ENCODE measurements at regions not wholly inside any gene's neighbourhood (a gene's known extent, or its start where the extent isn't known, plus 50 kb on each side); places are given as distances from the start of the nearest gene placed in this dataset.
"Not testable (repeated sequence)": the region's sequence is repeated elsewhere in the genome, so short reads cannot be mapped to it uniquely, and the experiment has no call there.

DNA sequence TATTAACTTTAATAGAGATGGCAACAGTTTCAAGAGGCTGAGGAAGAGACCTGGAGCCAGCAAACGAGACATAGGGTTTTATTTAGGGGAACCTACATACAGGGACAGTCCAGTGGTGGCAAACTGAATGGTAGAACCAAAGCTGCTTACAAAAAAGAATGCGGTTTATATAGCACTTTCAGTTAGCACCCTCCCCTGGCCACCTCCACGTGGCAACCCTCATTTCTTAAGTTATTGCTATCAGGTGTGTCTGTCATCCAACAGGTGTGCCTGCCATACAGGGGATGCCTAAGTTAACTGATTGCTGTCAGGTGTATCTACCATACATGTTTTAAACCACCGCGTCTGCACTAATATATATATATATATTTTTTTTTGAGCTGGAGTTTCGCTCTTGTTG lies 129.2 kb upstream of the DUSP10 start:
- no peak for DNase-seq

DNA sequence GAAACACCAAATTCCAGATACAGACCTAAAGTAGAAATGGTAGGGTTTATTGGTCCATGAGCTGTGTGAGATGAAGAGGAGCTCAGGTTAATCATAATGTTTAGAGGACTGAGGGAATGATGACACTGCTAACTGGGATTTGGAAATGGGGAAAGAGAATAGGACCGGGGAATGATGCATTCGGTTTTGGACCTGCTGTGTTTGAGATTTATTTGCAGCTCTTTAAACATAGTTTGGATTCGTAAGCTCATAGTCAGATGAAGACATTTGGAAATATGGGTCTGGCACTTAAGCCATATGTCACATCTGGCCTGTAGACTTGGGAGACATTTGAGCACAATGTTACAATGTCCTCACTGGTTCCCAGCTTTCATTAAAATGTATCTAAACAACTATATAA lies 127.9 kb upstream of the DUSP10 start:
- DNase-seq = no peak

DNA sequence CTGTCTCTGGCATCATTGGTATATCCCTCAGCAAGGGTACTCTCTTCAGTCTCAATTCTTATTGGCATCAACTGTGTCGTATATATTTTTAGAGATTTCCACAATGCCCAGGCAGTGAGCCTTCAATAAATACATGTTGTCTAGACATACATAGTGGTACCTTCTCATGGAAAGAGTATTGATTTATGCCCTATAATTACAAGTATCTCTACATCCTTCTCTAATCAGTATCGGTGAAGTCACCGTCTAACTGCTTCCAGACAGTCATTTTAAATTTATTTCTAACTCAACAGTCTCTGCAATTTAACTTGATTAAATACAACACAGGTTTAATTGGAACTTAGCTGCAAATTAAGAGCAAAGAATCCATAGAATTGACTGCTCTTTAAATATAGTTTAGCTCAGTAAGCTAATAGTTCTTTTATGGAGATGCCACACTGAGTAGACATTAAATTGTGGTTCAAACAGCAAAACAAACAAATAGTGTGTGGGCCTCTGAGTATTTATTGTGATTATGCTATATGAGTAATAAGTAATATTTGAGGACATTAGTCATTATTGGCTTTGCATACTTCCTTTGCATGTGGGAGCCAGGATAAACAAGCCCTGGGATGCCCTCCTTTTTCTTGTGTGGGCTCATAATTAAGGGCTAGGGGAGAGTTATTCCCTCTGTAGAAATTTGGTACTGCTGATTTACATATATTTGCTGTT lies 126.9 kb upstream of the DUSP10 start:
- no peak for DNase-seq

DNA sequence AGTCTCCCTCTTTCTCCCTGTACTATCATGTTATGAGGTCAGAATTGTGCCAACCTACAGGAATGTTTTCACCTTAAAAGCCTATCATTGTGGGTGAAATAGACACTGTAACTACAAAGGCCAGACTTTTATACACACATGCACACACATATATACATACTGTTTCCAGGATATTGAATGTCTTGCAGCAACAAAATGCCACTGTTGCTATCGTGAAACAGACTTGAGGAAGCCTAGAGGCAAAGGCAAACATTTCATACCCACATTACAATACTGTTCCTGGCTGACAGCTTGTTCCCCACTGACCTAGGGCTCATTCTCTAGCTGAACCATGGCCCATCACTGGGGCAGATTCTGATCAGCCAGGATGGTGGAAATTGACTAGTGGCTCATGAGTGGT lies 125.1 kb upstream of the DUSP10 start:
- DNase-seq = no peak

DNA sequence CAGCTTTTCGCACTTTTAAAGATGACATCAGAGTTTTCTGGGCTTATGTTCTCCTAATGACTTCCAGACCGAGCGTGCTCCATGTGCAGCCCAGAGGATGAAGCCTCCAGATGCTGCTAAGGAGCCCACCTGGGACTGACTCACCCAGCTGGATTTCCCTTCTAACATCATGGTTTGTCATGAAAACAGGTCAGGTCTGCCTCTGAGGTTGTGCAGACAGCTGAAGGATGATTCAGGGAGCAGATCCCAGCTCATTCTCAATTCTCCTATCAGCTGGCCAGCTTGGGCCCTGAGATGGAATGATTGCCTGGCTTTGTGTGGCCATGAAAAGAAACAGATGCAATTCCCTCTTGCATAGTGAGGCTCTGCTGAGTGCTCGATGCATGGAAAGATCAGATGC lies 123.9 kb upstream of the DUSP10 start:
- DNase-seq = no peak

DNA sequence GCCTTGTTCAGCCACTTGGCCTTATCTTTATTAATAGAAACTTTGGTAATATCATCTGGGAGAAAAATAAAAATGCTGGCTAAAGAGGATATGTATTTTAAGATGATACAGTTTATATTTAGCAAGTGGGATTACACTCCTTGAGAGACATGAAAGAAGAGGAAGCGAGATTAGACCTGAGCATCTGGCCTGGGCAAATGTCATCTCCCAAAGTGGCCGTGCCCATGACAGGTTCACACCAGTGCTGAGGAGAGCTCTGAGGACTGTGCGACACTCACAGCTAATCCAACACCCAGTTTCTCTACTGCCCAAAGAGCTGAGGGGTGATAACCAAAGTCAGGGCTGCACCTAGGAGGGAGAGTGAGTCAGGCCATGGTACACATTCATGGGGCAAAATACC lies 121.7 kb upstream of the DUSP10 start:
- DNase-seq = no peak

DNA sequence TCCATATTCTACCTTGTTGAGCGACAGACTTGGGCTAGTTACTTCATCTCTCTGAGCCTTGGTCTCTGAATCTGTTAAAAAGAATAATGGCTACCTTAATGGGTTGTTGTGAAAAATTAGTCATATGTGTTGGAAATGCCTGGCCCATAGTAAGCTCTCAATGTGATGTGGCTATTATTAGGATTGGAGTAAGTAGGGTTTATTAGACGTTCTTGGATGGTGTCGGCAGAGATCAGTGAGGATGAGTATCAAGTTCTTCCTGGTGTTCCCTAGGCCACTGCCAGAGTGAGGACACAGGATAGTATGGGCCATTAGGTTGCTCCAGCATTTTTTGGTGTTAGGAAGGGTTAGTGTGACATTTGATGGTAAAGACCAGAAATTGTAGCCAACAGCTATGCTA lies 121.1 kb upstream of the DUSP10 start:
- no peak for DNase-seq

DNA sequence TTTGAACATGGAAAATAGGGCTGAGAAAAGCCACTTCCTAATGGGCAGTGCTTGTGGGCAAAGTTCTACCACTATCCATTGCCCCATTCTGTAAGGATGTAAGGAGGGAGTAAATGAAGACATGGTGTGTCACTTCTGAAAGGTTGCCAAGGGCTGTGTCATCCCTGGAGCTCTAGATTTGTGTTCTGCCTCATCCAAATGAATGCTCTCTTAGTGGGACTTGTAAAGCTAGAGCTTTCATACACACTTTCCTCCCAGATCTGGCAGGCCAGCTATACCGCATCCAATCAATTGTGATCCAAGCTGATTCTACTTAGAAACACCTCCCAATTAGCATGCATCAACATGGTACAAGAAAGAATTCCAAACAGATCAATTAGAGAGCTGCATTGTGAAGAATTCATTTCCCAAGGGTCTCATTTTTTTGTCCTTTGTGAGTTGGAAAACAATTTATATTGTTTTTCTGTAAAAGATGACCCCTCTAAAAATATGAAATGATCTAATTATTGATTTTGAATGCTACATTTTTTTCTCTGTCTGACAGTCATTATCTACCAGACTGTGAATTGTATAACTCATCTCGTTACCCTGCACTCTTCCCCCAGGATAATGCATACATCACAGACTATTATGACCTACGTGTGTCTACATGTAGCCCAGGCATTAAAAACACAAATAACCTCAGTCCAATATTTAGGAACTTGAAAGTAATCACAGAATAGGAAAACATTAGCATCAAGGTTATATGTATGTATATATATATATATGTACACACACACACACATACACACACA lies 117.1 kb upstream of the DUSP10 start:
- no peak for DNase-seq

DNA sequence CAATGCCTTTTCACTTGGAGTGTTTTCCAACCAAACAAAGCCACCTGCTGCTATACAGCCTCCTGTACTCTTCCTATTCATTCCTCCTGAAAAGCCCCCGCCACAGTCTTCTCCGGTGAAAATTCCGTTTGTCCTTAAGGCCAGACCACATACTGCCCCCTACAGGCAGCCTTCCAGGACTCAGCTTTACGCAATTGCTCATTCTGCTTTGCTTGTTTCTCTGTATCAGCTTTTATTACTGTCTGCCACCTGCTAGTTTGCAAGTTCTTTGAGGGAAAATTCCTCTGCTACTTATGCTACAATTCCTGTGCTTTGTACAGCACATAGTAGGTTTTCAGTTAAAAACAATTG lies 115.2 kb upstream of the DUSP10 start:
- DNase-seq = not testable (repeated sequence)

DNA sequence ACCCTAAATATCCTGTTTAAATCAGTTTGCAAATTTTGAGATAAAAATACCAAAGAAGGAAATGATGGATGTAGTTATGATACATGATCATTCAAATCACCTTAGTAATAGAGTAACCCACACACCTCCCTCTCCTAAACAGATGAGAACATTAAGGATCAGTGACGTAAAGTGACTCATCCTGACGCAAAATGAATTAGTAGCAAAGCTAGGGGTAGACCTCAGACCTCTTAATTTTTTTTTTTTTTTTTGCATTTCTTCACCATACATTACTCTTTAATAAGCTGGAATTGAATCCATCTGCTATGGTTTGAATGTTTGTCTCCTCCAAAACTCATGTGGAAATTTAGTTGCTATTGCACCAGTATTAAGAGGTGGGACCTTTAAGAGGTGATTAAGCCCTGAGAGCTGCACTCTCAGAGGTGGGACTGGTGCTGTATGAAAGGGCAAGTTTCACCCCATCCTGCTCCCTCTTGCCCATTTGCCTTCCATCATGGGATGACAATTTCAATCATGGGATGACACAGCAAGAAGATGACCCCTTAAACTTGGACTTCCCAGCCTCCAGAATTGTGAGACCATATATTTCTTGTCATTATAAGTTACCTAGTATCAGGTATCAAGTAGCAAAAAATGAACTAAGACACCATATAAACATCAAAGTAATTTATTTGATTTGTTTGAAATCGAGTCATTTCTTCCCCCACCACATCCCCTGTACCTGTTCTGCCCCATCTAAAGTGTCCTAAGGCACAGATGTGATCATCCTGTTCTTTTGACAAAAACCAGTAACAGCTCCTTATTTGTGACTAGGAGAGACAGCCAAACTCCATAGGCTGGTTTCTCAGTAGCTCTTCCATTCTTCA lies 114.6 kb upstream of the DUSP10 start:
- DNase-seq = no peak

DNA sequence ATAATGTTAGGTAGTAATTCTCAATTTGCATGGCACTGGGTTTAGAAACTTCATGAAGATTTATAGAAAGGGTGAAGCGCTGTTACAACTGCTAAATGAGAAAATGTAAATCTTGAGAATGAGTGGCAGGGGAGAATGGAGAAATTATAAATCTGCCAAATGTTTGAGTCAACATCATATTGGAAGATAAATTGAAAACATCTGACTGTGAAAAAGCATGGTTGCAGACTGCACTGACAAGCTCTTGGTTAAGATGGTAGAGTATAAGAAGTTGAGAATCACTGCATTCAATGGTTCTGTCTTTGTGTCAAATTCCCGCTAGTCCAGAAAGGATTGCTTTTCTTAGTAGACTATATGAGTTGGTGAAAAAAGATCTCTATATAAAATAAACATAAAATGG lies 113.3 kb upstream of the DUSP10 start:
- DNase-seq = no peak

DNA sequence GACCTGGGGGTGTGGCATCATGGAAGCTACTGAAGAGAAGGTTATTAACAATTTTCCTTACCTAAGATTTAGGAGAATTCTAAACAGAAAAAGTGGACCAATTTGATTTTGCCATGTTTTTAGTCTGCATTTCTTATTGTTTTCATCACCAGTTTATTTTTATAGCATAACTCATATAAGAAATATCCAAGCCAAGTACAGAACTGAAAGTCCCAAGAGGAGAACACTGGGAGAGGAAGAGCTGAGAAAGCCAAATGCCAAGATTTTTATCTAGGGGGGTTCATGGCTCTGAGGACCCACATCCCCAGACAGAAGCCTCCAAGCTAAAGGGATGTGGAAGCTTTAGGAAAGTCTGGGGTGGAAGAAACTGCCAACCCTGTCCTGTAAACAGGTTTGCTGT lies 109.4 kb upstream of the DUSP10 start:
- DNase-seq = no peak

DNA sequence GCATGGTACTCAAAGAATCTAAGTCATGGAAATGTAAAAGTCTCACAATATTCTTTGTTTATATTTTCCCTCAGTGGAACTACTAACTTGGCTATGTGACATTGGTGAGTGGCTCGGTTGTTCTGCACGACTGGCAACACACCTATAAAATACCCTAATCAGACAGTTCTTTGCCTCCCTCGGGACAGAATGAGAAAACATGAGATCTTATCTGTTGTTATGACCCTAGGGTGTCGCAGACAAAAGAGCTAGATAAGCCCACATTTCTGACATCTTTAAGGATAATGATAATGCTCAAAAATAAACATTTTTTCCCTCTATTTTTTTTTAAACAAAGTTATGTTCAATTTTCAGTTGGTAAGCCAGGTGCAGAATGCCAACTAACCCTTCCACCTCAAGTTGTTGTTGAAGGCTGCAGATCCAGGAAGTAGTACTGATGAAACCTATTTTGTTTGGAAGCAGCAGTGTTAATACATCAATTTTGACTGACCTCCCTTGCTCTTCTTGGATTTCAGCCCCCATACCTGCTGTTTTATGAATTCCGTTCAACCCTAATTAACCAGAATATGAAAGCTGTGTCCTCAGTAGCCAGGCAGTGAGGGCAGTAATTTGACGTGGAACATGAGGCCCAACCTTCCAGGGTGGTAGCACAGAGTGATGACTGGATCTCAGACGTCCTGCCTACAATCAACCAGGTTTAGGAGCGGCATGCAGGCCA lies 108.7 kb upstream of the DUSP10 start:
- DNase-seq = no peak

DNA sequence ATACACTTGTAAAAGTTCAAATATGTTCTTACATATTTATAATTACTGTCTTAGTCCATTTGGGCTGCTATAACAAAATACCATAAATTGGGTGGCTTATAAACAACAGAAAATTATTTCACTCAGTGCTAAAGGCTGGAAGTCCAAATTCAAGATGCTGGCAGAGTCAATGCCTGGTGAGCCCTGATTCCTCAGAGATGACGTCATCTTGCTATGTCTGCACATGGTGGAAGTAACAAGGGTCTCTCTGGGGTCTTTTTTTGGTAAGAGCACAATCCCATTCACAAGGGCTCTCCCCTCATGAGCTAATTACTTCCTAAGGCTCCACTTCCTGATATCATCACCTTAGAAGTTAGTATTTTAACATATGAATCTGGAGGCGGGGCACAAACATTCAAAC lies 108.0 kb upstream of the DUSP10 start:
- no peak for DNase-seq

DNA sequence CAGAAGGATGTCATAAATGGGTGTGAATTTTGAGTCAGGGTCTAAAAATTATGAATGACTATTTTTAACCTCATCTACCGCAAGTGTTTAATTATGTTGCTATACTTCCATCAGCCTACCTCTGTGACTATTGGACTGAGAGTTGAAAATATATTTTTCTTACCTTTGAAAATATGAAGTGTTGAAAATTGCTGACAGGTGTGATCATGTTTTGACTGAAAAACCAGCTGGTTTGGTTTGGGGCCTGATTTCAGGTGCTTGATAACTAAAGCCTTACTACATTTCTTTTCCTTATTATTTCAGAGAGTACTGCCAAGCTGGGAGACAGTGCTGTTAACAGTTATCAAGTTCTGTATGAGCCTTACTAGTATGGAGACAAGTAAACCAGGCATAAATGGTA lies 107.2 kb upstream of the DUSP10 start:
- DNase-seq = no peak

DNA sequence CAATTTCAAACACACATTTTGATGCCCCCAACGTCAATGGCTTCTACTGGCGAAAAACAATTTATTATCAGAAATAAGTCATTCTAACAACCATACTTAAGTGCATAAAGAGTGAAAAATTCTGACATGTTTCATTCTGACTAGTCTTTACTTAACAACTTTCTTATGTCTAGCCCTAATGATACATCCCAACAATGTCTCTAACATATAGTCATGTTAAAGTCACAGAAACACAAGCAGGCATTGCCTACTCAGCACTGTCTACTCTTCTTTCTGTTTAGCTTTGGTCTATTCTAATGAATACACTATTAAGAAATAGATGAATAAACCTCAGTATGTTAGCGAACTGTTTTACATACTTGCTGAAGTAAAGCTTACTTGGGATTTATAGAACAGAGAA lies 105.8 kb upstream of the DUSP10 start:
- no peak for DNase-seq

DNA sequence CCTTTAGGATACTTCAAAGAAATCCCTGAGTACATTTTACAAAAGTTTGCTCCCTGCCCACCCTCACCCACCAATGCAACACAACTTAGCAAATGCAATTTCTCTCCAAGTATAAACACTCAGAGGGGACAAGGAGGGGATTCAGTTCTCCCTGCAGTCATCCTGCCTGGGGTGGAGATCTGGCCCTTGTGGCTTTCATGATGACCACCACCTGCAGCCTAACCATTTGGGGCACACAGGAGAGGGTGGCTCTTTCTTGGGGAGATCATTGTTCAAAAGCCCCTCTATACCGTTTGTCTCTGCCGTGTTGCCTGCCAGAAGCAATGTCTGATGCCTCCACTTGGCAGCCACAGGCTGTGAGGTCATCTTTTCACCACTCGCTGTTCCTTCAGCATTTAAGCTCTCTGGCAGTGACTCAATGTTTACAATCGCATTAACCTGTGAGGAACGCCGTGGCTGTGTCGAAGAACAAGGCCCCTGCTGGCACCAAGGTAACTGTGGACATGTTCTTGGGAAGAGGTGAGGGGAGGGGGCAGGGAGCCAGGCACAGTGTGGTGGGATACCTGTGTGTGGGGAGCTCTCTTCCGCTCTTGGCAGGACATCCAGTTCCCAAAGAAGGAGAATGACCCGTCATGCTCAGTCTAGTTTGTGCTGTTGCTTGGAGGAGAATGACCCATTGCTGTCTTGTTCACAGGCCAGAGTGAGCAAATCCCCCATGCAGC lies 103.9 kb upstream of the DUSP10 start:
- no peak for DNase-seq

DNA sequence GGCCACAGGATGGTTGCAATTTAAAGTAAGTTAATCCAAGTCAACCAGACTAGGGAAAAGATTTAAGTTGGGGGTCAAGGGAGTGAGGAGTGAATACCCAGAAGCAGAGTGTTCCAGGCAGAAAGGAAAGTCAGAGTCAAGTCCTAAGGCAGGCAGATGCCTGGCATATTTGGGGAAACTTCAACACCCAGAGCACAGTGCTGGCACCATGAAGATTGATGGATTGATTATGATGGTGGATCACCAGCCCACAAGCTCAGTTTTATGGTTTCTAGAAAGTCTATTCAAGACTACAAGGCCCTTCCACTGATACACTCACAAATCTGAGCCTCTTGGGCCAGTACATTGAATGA lies 100.1 kb upstream of the DUSP10 start:
- DNase-seq = no peak

DNA sequence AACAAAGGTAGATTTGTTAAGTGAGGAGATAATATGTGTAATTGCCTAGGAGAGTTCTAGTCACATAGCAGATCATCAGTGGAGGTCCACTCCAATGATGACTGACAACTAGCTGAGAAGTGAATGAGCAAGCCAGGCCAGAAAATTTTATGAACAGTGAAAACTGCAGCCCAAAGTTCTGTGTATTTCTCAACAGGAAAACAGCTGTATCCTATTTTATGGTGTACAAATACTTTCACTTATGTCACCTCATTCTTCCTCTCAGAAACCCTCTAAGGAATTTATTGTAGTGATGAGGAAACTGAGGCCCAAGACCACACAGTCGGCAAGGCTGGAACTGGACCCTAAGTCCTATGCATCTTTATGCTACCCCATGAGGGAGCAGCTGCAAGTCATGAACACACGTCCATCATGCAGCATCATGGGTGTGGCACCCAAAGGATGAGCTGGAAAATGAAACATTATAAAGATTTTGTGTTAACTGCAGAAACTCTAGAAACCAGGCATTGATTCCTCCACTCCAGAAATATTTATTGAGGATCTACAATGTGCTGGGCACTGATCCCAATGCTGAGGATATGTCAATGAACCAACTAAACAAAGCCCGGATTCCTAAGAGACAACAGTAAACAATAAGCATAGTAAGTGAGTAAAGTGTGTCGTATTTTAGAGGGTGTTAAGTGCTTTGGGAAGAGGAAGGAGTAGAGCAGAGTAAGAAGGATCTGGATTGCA lies 99.5 kb upstream of the DUSP10 start:
- DNase-seq = no peak

DNA sequence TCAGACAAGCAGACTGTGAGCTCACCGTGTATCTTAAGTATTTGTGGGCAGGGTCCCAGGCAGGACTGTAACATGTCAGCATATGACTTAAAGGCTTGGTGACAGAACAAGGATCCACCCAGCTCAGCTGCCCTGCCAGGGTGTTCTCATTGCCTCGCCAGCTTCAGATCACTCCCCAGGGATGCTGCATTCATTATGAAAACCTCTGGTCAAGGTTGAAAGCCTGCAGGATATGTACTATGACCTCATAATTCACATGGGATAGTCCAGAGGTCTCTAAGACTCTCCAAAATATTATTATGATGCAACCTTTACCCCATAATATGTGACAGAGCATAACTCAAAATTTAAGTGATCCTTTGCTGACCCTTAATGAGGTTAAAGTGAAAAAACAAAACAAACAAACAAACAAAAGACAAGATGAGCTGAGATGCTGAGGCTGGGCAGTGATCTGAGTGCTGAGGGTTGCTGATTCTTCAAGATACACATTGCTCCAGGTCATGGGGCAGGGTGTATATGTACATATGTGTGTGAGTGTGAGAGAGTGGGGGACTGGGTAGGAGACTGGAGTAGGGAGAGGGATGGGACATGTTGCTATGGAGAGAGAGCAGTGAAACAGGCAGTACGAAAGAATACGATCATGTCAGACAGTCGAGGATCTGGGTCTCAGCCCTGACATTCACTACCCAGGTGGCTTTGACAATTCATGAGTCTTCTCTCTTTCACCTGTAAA lies 98.8 kb upstream of the DUSP10 start:
- DNase-seq = no peak
